Mammary epithelial cell (primary cell): ENCODE measurements at regions not wholly inside any gene's neighbourhood (a gene's known extent, or its start where the extent isn't known, plus 50 kb on each side); places are given as distances from the start of the nearest gene placed in this dataset.

Experiments
- CTCF ChIP-seq, 2 donors: IDR thresholded peaks in 1 of 2; conservative IDR thresholded peaks in 1 of 2; 2 replicates each; pipeline ENCODE4 v1.5.1; 2011 to 2012; ENCODE audit warnings: inconsistent platforms in 2 of 2, low read length in 2 of 2, mild to moderate bottlenecking in 2 of 2, control low read depth in 1 of 2, low read depth in 1 of 2; ENCODE audit not compliant: insufficient read depth in 1 of 2; ENCODE audit errors: extremely low read depth in 1 of 2
- EZH2 ChIP-seq: IDR thresholded peaks from 2 replicates; pipeline ENCODE4 v1.6.1; 2012; ENCODE audit warnings: low read length, inconsistent platforms, borderline replicate concordance

- TF ChIP-seq CTCF (conservative IDR thresholded peaks at IDR 0.05 in 1 of 2, IDR thresholded peaks at IDR 0.05 in 1 of 2; ENCODE audit: extremely low read depth in 1 of 2, insufficient read depth in 1 of 2, low read depth in 1 of 2, low read length in 2 of 2) (no peak), EZH2 (no peak)
Measured at GRCh38 chr18:34583895-34584294, 126.2 kb upstream of the DTNA start.
